ENCODE measurements at regions not wholly inside any gene's neighbourhood (a gene's known extent, or its start where the extent isn't known, plus 50 kb on each side); places are given as distances from the start of the nearest gene placed in this dataset.
"Not testable (repeated sequence)": the region's sequence is repeated elsewhere in the genome, so short reads cannot be mapped to it uniquely, and the experiment has no call there.

DNA sequence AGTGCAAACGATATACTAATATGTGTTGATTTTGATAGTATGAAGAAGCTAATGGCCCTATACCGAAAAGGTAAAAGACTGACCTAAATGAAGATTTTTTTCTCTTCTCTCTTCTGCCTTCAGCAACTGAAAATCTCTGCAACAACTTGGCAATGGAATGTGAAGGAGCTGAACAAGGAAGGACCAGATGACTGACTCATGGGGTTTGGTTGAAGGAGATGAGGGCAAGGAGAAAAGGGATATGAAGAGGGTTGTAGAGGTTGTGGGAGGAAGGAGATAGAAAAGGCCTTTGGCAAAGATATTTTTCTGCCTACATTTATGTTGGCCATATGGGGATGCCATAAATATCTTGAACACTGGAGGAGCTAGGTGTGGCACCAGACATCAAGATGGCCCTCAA, 129.7 kb upstream of the CHD1 start:
- H3K27me3 Mint-ChIP-seq, result peaks cover 6% of the 10 kb centered on the region
- peaks cover 10% of the 10 kb centered on the region for H3K4me1 Mint-ChIP-seq
- H3K9me3 Mint-ChIP-seq (ENCODE audit: low read depth), result no peaks in the 10 kb centered on the region
- POLR2A ChIA-PET, result interaction anchor here (0.5 kb wide), 1 partner anchor 451 kb away, joined by 3 read pairs; no protein-coding TSS in a partner anchor
- no peaks in the 10 kb centered on the region for H3K36me3 Mint-ChIP-seq (ENCODE audit: low read depth)
- DNase-seq (no peak), ATAC-seq (no peak)
- H3K27ac Mint-ChIP-seq, result no peak overlapping the region
- intact Hi-C loops (cut with DNase I, micrococcal nuclease), result no loop called here
- CTCF ChIA-PET, result interaction anchor here (0.6 to 4.1 kb wide), 10 partner anchors 22 to 287 kb away, joined by 3 to 49 read pairs (median 4); no protein-coding TSS in a partner anchor
- no peak overlapping the region for H3K4me3 Mint-ChIP-seq

DNA sequence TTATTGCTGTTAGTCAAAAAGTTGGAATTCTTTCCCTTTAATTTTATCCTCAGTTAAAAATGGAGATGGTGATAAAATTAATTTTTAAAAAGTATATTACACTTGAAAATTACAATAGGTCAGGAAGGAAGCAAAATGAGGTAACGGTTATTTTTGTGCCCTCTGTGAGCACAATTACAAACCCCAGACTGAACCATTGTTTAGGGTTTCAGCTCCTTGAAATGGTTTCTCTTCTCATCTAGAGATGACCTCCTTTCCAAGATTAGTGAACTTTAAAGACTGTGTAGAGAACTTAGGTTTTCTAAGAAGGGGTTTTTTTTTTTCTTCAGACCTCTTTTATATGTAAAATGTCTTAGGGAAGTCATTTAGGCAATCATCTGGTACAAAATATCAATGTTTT, 126.2 kb upstream of the CHD1 start:
- ChIA-PET POLR2A (no interaction called here), CTCF (interaction anchor here (1.1 kb wide), 1 partner anchor 286 kb away, joined by 3 read pairs; no protein-coding TSS in a partner anchor)
- H3K36me3 Mint-ChIP-seq (ENCODE audit: low read depth), result no peaks in the 10 kb centered on the region
- peaks cover 6% of the 10 kb centered on the region for H3K4me1 Mint-ChIP-seq
- DNase-seq (no peak), ATAC-seq (peak; percentile 39)
- no peaks in the 10 kb centered on the region for H3K27me3 Mint-ChIP-seq
- no peak overlapping the region for H3K27ac Mint-ChIP-seq
- H3K9me3 Mint-ChIP-seq (ENCODE audit: low read depth), result no peaks in the 10 kb centered on the region
- intact Hi-C loops (cut with DNase I, micrococcal nuclease), result no loop called here
- H3K4me3 Mint-ChIP-seq, result no peak overlapping the region

DNA sequence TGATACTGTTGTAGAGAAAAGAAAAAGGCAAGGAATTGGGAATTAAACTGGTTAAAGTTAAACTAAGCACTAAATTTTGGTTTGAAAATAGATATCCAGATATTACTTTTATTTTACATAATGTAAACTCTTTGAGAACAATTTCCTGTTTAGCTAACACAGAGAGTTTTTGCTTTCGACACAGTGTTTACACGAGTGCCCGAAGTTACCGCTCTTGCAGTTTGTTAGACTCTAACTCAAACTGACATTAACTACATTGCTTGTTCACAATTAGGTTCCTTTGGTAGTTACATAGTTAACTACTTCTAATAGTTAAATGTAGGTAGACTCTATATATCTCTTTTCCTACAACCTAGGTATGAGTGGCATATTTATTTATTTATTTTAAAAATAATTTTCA, 117.1 kb upstream of the CHD1 start:
- peaks cover 3% of the 10 kb centered on the region for H3K36me3 Mint-ChIP-seq (ENCODE audit: low read depth)
- peaks cover 4% of the 10 kb centered on the region for H3K4me1 Mint-ChIP-seq
- ATAC-seq (no peak), DNase-seq (no peak)
- peaks cover 16% of the 10 kb centered on the region for H3K9me3 Mint-ChIP-seq (ENCODE audit: low read depth)
- CTCF ChIA-PET, result interaction anchor here (3.8 kb wide), 1 partner anchor 14 kb away, joined by 12 read pairs; no protein-coding TSS in a partner anchor
- POLR2A ChIA-PET, result no interaction called here
- no peak overlapping the region for H3K27ac Mint-ChIP-seq
- no peaks in the 10 kb centered on the region for H3K27me3 Mint-ChIP-seq
- no peak overlapping the region for H3K4me3 Mint-ChIP-seq
- intact Hi-C loops (cut with DNase I, micrococcal nuclease), result no loop called here

DNA sequence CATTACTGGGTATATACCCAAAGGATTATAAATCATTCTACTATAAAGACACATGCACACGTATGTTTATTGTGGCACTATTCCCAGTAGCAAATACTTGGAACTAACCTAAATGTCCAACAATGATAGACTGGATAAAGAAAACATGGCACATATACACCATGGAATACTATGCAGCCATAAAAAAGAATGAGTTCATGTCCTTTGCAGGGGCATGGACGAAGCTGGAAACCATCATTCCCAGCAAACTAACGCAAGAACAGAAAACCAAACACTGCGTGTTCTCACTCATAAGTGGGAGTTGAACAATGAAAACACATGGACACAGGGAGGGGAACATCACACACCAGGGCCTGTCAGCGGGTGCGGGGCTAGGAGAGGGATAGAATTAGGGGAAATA, 114.5 kb upstream of the CHD1 start:
- H3K27ac Mint-ChIP-seq; DNase-seq; POLR2A ChIA-PET; ATAC-seq; intact Hi-C loops (cut with DNase I, micrococcal nuclease); H3K27me3 Mint-ChIP-seq; H3K4me3 Mint-ChIP-seq: not testable (repeated sequence)
- peaks cover 36% of the 10 kb centered on the region for H3K9me3 Mint-ChIP-seq (ENCODE audit: low read depth)
- H3K4me1 Mint-ChIP-seq, result peaks cover 12% of the 10 kb centered on the region
- H3K36me3 Mint-ChIP-seq (ENCODE audit: low read depth), result peaks cover 22% of the 10 kb centered on the region
- CTCF ChIA-PET, result interaction anchor here (0.6 to 3.8 kb wide), 3 partner anchors 14 to 20 kb away, joined by 3 to 12 read pairs (median 3); no protein-coding TSS in a partner anchor

DNA sequence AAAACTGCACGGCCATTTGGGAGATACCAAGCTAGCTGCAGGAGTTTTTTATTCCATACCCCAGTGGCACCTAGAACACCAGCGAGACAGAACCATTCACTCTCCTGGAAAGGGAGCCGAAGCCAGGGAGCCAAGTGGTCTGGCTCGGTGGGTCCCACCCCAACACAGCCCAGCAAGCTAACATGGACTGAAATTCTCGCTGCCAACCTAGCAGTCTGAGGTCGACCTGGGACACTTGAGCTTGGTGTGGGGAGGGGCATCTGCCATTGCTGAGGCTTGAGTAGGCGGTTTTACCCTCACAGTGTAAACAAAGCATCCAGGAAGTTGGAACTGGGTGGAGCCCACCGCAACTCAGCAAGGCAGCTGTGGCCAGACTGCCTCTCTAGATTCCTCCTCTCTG, 108.9 kb upstream of the CHD1 start:
- CTCF ChIA-PET, result interaction anchor here (0.7 to 0.8 kb wide), 2 partner anchors 23 to 97 kb away, joined by 3 read pairs; no protein-coding TSS in a partner anchor

DNA sequence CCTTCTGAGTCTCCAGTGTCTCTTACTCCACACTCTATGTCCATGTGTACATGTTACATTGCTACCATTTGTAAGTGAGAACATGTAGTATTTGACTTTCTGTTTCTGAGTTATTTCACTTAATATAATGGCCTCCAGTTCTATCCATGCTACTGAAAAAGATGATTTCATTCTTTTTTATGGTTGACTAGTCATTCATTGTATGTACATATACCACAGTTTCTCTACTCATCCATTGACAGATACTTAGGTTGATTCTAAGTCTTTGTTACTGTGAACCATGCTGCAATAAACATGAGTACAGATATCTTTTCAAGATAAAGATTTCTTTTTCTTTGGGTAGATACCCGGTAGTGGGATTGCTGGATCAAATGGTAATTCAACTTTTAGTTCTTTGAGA, 107.1 kb upstream of the CHD1 start:
- POLR2A ChIA-PET, result no interaction called here
- peak; percentile 58 for ATAC-seq

More for the DNA sequence above, 108.9 kb upstream of the CHD1 start:
- H3K4me1 Mint-ChIP-seq, result peaks cover 48% of the 10 kb centered on the region
- no peak for ATAC-seq
- H3K27ac Mint-ChIP-seq, result peak overlapping the region; percentile 44
- POLR2A ChIA-PET, result no interaction called here
- H3K27me3 Mint-ChIP-seq, result no peaks in the 10 kb centered on the region
- peaks cover 35% of the 10 kb centered on the region for H3K9me3 Mint-ChIP-seq (ENCODE audit: low read depth)
- intact Hi-C loops (cut with DNase I, micrococcal nuclease), result no loop called here
- no peak overlapping the region for H3K4me3 Mint-ChIP-seq
- peak; percentile 49 for DNase-seq
- peaks cover 26% of the 10 kb centered on the region for H3K36me3 Mint-ChIP-seq (ENCODE audit: low read depth)

DNA sequence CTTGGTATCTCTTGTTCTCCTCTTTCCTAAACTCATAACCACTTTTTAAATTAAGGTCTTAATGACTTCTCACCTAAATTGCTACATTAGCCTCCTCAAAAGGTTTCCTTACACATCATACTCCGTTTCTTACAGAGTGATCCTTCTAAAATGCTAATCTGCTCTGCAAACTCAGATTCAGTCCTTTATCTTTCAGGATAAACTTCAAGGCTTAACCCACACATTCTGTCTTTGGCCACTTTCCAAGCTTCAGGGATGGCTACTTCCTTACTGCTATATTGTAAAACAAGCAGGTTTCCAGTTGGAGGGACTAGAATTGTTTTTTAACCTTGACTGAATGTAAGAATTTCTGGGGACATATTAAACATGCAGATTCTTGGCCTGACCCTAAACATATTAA, 105.5 kb upstream of the CHD1 start:
- Mint-ChIP-seq H3K9me3 (ENCODE audit: low read depth) (peaks cover 10% of the 10 kb centered on the region), H3K4me1 (peaks cover 66% of the 10 kb centered on the region), H3K27ac (peak overlapping the region; percentile 75), H3K4me3 (peak overlapping the region; percentile 24), H3K27me3 (no peaks in the 10 kb centered on the region), H3K36me3 (ENCODE audit: low read depth) (peaks cover 14% of the 10 kb centered on the region)
- DNase-seq (no peak), ATAC-seq (no peak)
- intact Hi-C loops (cut with DNase I, micrococcal nuclease), result no loop called here
- CTCF ChIA-PET, result no interaction called here
- POLR2A ChIA-PET, result no interaction called here

More for the DNA sequence above, 107.1 kb upstream of the CHD1 start:
- Mint-ChIP-seq H3K4me3 (no peak overlapping the region), H3K4me1 (peaks cover 61% of the 10 kb centered on the region), H3K9me3 (ENCODE audit: low read depth) (peaks cover 21% of the 10 kb centered on the region), H3K27ac (no peak overlapping the region), H3K36me3 (ENCODE audit: low read depth) (peaks cover 22% of the 10 kb centered on the region), H3K27me3 (no peaks in the 10 kb centered on the region)
- CTCF ChIA-PET, result interaction anchor here (1.3 kb wide), 1 partner anchor 23 kb away, joined by 4 read pairs; no protein-coding TSS in a partner anchor
- intact Hi-C loops (cut with DNase I, micrococcal nuclease), result no loop called here
- DNase-seq, result no peak

DNA sequence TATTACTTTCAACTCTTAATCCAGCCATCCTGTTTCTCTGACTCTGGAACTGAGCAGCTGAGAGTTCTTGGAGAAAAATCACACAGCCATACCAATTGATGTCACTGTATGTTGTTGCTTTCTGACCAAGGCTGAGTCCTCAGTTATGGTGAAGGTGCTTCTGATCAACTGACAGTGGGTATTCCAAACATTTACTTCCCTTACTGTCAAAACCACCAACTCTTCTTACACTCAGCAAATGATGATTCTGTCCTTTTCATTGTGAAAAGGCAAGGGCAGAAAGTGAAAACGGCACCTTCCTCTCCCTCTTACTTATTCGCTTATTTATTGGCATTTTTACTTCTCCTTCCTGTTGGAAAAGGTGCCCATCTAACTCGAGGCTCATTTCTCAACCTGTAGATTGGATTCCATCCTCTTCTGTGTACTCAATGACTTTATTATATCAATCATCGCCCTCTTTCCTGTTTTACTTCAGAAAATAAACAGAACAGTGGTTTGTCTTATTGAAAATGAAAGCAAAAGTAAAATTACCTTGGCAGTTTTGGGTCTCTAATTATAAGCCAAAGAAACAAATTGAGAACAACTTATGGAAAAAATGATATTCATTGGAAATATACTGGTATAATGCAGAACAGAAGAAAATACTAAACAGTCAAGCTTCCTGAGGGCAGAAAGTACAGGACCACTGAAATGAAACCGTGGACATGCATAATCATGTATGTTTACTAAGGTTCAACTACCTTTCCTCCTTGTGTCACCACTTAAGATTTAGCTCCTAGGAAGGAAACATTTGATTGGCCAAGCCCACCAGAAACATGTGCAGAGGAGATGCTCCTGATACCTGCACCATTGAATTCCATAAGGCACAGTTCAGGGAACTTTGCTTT, 104.5 kb upstream of the CHD1 start:
- no peaks in the 10 kb centered on the region for H3K27me3 Mint-ChIP-seq
- POLR2A ChIA-PET, result no interaction called here
- H3K4me1 Mint-ChIP-seq, result peaks cover 69% of the 10 kb centered on the region
- CTCF ChIA-PET, result interaction anchor here (0.7 to 1.5 kb wide), 8 partner anchors 13 to 170 kb away, joined by 3 to 5 read pairs (median 3); no protein-coding TSS in a partner anchor
- ATAC-seq, result peak; percentile 33
- no peak for DNase-seq
- peak overlapping the region; percentile 87 for H3K27ac Mint-ChIP-seq
- intact Hi-C loops (cut with DNase I, micrococcal nuclease), result loop anchor here (1.0 to 2.0 kb wide), 4 partner anchors 106 to 262 kb away; partner anchors contain the start of gene RGMB (in 1 of the 2)
- H3K4me3 Mint-ChIP-seq, result peak overlapping the region; percentile 69
- peaks cover 4% of the 10 kb centered on the region for H3K36me3 Mint-ChIP-seq (ENCODE audit: low read depth)
- peaks cover 2% of the 10 kb centered on the region for H3K9me3 Mint-ChIP-seq (ENCODE audit: low read depth)

DNA sequence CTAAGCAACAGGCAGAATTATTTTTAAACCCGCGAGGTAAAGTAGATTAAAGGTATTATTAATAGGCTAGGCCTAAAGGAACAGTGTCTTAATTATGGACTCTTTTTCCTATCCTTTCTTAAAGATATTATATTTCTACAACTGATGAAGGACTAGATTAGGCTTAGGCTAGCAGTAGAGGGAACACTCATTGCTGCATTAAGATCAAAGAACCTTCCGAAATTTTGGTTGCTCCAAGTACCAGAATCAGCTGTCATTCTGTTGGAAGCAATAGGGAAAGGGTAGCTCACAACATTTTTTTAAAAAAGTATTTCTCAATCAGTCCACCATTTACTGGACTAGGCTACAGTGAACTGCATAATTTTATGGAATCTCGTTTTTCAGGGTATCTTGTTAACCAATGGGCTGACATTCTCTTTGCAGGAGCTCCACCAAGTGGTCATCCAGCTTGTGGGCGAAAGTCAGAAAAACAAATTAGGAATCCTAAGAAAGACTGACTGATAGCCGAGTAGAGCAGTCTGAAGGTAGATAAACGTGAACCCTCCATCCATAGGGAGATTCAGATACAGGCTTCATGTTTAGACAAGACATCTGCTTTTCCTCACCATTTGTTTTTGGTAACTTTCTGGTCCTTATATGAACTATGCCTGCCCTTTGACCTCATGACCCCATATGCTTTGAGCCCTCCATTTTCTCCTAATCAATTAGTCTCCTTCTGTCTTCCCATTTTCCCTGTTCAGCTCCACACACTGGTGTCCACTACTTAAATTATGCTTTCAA, 103.6 kb upstream of the CHD1 start:
- intact Hi-C loops (cut with DNase I, micrococcal nuclease), result loop anchor here (1.0 to 2.0 kb wide), 4 partner anchors 105 to 261 kb away; partner anchors contain the start of gene RGMB (in 1 of the 2)
- H3K4me1 Mint-ChIP-seq, result peaks cover 69% of the 10 kb centered on the region

DNA sequence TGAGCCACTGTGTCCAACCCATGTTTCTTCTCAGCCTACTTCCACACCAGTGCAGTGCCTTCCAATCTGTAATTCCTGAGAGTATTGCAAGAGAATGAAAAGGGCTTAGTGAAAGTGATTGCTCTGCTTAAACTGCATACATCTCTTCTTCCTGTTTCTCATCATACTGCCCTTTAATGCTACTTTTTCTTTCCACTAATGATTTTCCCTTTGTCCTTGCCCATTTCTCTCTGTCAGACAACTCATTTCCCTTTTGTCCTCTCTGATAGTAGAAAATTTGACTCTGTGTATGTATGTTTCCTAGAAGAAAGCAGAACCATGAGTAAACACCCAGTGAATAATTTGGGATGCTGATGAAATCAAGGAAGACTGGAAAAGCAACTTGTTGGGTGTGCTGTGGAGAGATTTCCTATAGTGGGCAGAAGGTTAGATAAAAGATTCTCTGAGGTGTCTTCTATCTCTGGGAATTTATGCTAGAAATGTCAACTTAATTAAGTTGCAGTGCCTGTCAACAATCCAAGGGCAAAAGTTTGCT, 102.2 kb upstream of the CHD1 start:
- intact Hi-C loops (cut with DNase I, micrococcal nuclease), result no loop called here
- ATAC-seq (no peak), DNase-seq (no peak)
- H3K27ac Mint-ChIP-seq, result no peak overlapping the region
- H3K9me3 Mint-ChIP-seq (ENCODE audit: low read depth), result no peaks in the 10 kb centered on the region
- CTCF ChIA-PET, result no interaction called here
- no peaks in the 10 kb centered on the region for H3K27me3 Mint-ChIP-seq
- POLR2A ChIA-PET, result no interaction called here
- H3K4me3 Mint-ChIP-seq, result no peak overlapping the region
- peaks cover 70% of the 10 kb centered on the region for H3K4me1 Mint-ChIP-seq
- H3K36me3 Mint-ChIP-seq (ENCODE audit: low read depth), result peaks cover 2% of the 10 kb centered on the region

More for the DNA sequence above, 103.6 kb upstream of the CHD1 start:
- POLR2A ChIA-PET, result no interaction called here
- Mint-ChIP-seq H3K4me3 (peak overlapping the region; percentile 69), H3K9me3 (ENCODE audit: low read depth) (no peaks in the 10 kb centered on the region), H3K27ac (peak overlapping the region; percentile 87), H3K27me3 (no peaks in the 10 kb centered on the region), H3K36me3 (ENCODE audit: low read depth) (peaks cover 4% of the 10 kb centered on the region)
- ATAC-seq (peak; percentile 22), DNase-seq (peak; percentile 58)
- CTCF ChIA-PET, result interaction anchor here (0.7 to 1.5 kb wide), 8 partner anchors 12 to 170 kb away, joined by 3 to 5 read pairs (median 3); no protein-coding TSS in a partner anchor

DNA sequence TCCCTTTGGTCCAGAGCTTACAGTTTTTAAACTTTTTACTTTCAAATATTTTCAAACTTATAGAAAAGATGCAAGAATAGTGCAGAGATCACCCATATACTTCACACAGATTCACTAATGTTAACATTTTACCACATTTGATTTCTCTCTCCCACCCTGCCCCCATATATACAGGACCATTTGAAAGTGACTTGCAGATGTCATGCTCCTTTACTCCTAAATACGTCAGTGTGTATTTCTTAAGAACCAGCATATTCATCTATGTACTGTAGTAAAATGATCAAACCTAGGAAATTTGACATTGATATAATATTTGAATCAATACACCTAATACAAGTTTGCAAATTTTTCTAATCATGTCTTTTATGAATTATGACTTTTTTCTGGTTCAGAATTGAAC, 100.4 kb upstream of the CHD1 start:
- H3K36me3 Mint-ChIP-seq (ENCODE audit: low read depth), result no peaks in the 10 kb centered on the region
- peaks cover 64% of the 10 kb centered on the region for H3K4me1 Mint-ChIP-seq
- ATAC-seq (no peak), DNase-seq (no peak)
- ChIA-PET POLR2A (no interaction called here), CTCF (interaction anchor here (0.9 to 2.7 kb wide), 2 partner anchors 14 to 31 kb away, joined by 3 to 9 read pairs; no protein-coding TSS in a partner anchor)
- intact Hi-C loops (cut with DNase I, micrococcal nuclease), result no loop called here
- H3K4me3 Mint-ChIP-seq, result no peak overlapping the region
- H3K27me3 Mint-ChIP-seq, result no peaks in the 10 kb centered on the region
- no peak overlapping the region for H3K27ac Mint-ChIP-seq
- H3K9me3 Mint-ChIP-seq (ENCODE audit: low read depth), result no peaks in the 10 kb centered on the region
